GM18519 (cell line): ENCODE measurements at regions not wholly inside any gene's neighbourhood (a gene's known extent, or its start where the extent isn't known, plus 50 kb on each side); places are given as distances from the start of the nearest gene placed in this dataset.

Source experiments
- ATAC-seq: cut with Tn5 transposase; IDR thresholded peaks from one replicate; pipeline ENCODE4 v1.9.1; 2021; ENCODE audit warnings: mild to moderate bottlenecking, moderate library complexity; ENCODE audit not compliant: unreplicated experiment, low FRiP score

DNA sequence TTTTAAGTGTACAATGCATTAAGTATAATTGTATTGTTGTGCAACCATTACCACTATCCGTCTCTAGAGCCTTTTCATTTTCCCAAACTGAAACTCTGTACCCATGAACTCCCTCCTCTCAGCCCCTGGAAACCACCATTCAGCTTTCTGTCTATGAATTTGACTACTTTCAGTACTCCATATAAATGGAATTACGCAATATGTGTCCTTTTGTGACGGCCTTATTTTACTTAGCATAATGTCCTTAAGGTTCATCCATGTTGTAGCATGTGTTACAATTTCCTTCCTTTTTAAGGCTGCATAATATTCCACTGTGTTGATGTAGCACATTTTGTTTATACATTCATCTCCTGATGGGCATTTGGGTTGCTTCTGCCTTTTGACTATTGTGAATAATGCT lies 143.6 kb upstream of the KCNG1 start:
- no peak for ATAC-seq

DNA sequence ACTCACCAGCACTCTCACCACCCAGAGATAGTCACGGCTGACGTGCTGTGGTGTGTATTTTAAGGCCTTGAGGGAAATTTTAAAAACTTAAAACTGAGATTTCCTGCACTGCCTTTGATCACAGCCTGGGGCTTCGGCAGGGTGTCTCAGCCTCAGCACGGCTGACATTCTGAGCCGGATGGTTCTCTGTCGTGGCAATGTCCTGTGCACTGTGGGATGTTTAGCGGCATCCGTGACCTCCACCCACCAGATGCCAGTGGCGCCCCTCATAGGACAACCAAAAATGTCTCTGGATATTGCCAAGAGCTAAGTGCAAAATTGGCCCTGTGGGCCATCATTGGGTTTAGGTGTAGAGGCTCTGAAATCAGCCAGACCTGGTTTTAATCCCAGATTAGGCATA lies 142.2 kb upstream of the KCNG1 start:
- no peak for ATAC-seq

DNA sequence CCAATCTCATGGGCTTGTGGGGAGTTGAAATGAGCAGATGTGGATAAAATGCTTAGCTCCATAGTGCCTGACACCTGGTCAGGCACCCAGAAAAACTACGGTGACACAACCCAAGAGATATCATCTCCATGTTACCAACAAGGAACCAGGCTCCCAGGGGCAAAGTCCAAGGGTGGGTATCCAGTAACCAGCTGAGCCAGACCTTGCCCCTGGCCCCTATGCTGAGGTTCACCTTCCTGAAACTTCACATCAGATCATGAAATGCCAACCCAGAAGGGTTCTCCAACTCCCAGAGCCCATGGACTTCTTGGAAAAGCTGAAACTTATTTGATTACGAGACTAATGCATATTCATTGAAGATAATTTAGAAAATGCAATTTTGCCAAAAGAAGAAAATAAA lies 141.8 kb upstream of the KCNG1 start:
- ATAC-seq, result no peak

DNA sequence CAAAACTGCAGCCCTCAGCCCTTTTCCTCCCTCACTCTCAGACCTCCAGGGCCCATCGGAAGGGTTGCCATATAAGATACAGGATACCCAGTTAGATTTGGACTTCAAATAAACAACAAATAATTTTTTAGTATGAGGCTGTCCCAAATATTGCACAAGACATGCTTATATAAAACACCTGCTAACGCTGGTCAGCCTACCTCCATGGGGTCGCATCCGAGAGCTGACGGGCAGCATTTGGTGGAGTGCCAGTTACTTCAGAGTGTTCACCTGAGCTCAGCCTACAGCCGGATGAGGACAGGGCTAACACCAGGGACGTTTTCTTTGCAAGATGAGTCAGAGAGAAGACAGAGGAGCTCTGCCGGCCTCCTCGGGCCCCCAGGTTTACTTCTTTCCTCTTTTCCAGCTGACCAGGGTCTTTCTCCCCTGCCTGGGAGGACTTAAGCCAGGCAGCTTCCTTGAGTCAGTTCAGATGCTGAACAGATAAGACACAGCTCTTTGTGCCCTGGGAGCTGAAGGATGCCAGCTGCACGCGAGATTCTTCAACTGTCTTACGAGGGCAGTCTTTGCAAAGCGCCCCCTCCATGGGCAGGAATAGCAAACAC lies 141.2 kb upstream of the KCNG1 start:
- no peak for ATAC-seq

DNA sequence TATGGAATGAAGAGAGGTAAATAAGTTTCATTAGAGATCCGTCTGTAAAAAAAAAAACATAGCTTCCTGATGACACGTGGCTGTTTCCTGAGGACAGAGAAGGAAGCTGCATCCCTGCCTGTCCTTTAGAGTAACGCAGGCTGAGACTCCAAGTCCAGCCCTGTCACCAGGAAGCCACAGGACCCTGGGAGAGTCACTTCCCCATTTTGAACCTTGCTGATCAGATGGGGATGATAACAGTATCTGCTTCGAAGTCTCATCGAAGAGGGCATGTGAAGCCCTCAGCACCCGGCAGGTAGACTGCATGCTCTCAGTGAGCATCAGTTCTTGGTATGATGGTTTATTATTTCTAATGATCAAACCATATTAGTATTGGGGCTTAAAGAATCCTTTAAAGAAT lies 139.1 kb upstream of the KCNG1 start:
- ATAC-seq, result no peak

DNA sequence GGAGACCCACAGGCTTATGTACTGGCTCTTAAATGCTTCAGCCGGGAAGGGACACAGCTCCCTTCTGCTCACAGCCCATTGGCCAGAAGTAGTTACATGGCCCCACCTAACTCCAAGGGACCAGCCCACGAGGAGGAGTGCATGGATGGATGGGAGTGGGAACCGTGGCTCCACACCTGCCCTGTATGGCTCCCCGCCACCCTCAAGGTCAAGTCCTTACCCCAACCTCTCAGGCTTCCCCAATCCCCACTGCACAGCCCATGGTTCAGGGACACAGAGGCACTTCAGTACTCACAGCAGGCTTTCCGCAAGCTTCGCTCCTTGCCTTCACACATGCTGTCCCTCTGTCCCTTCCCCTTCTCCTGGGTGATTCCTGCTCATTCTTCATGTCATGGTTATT lies 137.9 kb upstream of the KCNG1 start:
- no peak for ATAC-seq

DNA sequence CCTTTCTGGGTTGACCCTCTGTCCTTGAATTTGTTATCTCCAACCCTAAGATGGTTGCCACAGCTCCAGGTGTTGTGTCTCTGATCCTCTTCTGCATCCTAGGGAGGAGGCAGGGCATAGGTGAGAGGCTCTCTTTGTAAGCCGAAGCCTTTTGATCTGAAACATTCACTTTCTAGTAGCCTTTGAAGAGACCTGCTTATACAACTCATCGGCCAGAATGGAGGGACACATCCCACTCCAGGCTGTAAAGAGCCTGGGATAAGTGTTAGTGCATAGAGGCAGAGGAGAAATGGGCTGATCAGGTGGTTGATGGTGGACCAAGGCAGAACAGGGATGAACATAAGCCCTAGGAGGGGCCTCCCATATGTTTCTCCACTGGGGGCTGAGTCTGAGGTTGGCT lies 137.1 kb upstream of the KCNG1 start:
- no peak for ATAC-seq

DNA sequence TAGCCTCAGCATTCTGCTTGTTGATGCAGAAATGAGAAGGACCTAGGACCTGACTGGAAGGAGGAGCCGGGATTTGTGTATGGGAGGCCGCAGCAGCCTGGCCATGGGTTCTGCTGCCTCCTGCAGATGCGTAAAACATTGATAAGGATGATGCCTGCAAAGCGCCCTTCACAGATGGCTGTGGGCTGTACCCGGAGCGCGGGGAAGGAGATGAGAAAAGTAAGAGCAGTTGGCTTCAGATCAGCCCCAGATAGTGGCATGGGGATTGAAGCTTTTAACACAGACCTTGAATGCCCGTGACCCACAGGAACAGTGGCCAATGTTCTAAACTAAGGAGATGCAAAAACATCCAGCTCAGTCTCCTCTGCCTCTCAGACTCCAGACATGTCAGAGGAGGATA lies 136.4 kb upstream of the KCNG1 start:
- ATAC-seq, result no peak

DNA sequence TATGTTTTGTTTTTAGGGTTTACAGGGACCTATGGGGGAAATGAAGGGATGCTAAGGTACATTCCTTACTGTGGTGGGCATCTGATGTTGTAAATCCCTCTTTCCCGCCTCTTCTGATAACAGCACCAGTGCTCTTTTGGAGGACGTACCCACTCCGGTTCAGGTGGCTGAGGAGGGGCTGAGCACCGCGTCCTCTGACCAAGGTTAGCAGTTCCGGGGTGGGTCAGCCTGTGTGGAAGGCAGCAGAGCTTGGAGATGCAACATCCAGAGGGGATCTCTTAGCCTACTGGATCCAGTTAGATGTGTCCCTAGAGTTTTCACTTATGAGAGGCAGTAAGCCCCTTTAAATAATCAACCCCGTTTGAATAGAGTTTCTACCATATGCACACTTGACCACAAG lies 135.3 kb upstream of the KCNG1 start:
- no peak for ATAC-seq

DNA sequence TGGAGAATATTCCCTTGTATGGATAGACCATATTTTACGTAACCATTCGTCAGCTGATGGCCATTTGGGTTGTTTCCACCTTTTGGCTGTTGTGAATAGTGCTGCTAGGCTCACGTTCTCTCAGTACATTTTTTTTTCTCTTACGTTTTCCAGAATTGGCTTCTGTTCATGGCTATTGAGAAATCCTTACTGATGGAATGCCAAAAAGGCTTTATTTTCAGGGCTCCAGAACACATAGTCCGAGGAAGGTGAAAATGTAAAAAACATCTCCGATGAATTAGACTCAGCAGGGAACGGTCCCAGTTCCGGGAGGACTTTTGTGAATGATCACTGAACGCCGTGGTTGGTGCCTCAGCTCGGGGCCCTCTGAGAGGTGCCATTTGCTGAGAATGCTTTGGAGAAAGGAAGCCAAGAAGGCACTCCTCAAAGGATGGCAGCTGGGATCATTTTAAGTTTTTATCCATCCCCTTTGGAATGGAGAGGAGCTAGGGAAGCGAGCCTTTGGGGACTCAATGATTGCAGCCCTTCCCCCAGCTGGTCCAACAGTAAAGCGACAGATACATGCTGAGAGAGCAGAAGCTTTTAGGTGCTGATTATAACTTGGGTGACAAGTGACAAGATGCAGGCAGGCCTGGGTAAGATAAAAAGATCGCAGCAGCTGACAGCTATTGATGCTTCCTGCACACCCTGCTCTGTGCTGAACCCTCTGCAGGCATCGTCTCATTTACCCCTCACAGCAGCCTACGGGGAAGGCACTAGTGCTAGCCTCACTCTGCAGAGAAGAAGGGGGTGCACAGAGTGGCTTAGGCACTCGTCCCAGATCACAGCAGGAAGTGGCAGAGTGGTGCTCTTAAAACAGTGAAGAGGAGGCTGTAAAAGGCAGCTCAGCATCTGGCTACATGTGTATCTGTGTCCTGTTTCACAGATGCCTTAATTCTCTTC lies 133.4 kb upstream of the KCNG1 start:
- ATAC-seq, result no peak

DNA sequence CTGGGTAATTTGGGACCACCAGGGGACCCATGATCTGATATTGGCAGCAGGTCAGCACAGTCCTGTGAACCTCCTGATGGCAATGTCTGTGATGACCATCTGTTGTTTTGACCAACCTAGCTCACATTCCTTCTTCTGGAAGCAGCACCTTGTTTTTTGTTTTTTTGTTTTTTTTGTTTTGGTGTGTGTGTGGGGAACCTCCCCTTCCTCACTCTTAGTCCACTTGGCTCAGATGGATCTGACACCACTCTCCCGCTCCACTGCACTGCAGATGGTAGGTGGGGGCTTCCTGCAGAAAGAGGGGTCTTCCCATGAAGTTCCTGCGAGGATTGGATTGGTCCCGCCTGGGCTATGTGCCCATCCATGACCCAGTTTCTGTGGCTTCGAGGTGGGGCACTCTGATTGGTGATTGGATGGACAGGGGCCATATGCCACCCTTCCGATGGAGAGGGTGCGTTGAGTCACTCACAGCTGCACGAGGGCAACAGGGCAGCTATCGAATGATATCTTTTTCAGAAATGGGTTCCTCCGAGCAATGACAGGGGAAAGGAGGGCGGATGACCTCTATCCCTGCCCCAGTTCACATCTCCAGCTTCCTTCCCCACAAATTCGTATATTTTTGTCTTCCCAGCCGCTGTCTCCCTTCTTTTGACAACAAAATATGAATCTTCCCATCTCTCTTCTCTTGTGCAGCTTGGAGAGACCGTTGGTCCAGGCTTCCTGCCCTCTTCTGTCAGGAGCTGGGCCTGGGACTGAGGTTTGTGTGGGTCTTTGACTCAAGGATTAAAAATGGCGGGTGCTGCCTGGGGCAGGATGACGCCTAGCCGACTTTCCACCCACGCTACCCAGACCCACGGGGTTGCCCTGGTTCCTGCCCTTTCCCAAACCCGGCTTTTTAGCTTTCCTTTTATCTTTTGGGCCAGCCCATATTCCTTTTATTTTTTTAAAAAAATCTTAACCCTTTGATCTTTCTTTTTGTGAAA lies 132.1 kb upstream of the KCNG1 start:
- ATAC-seq, result no peak

DNA sequence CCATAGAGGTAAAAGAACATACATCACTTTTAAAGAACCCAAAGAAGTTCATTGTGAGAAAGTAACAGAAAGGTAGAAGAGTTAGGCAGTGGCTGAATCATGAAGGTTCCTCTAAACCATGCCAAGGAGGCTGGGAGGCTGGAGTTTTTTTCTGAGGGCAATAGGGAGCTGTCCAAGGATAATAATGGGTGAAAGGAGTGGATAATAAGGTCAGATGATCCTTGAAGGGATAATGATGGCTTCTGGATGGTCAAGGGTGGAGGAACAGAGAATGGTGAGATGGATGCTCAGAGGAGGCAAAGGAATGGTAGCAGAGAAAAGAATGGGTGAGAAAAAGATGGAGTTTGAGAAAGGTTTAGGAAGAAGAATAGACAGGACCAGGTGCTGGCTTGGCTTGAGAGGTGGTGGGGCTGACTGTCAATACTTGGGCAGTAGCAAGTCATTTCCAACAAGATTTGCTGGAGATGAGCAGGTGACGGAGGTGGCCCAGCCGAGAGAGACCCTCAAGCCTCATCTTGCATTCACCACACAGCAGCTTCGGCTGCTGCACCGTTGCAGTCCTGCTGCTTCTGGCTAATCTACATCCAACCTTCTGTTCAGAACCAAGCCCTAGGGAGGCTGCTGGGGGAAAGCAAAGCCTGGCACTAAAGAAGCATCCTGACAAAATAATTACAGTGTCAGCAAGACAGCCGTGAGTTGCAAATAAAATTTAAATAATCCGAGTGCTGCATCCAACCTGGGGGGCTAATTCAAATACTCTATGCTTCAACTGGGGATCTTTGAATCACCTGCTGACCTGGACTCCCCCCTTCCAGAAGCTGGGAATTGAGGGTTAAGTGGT lies 131.2 kb upstream of the KCNG1 start:
- no peak for ATAC-seq

DNA sequence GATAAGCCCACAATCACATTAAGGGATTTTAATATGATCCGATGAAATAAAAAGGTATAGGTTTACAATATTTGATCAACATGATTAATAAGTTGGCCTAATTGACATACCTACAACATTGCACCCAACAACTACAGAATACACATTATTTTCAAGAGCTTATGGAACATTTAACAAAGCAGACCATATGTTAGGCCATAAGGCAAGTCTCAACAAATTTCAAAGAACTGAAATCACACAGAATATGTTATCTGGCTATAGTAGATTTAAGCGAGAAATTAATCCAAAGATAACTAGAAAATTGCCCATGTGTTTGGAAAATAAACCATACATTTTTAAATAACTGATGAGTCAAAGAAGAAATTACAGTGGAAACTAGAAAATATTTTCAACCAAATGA lies 126.0 kb upstream of the KCNG1 start:
- ATAC-seq, result no peak

DNA sequence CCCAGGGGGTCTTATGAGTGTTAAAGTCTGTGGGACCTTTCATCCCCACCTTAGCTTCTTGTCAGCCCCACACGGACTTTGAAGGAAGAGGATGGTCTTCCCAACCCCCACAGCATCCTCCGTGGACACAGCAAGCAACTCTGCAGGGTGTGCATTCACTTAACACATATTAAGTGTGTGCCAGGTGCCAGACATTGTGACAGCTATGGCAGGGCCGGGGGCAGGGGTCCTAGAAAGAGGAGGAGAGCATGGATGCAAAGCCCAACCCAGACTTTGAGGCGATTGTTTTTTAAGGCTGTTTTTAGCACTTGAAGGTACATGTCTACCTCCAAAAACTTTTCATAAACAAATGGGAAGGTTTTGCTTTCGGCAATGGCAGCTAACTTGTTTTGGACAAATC lies 121.6 kb upstream of the KCNG1 start:
- no peak for ATAC-seq

DNA sequence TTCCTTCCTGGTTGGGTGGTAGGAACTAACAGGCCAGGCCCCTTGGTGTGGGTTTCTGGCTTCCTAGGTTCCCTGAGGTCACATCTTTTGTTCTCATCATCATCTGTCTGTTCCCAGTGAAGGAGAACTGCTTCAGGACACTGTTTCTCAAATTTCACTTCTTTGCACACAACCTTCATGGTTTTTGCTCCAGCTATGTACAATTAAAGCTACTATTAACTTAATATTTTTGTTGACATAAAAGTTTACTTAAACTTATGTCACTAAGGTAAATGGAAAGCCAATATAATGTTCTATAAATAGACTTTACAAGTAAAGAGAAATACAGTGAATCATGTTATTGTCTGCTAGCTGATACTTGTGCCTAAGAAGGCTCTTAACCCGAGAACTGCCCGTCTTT lies 120.7 kb upstream of the KCNG1 start:
- ATAC-seq, result no peak

DNA sequence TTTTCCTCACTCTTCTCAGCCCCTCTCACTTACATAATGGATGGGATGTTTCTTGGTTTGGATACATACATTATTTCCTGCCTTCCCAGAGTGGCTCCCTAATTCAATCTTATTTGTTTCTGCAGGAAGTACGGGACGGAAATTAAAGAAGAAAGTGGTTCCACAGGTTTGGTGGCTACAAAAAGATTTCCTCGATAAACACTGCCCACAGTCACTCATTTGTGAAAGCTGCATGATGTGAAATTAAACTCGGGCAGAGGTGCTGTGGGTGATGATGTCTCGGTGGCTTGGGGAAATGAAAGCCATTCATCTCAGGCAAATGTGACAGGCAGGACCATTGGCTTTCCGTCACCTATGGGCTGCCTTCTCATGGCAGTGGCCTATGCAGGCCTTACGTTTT lies 119.5 kb upstream of the KCNG1 start:
- no peak for ATAC-seq

DNA sequence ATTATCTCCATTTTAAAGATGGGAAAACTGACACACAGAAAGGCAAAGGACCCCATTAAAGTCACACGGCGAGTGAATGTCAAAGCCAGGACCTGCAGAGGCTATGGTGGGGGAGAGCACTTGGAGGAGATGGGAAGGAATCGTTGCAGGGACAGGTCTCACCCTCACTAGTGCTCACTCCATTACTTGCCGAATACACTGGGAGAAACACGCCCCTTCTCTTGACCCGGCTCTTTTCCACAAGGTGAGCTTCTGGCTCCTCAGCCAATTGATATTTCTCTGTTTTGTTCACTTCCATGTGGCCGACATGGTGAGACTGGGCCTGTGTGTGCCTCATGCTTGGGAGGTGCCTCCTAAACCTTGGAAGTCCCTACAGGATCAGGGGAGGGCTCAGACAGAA lies 117.8 kb upstream of the KCNG1 start:
- ATAC-seq, result no peak

DNA sequence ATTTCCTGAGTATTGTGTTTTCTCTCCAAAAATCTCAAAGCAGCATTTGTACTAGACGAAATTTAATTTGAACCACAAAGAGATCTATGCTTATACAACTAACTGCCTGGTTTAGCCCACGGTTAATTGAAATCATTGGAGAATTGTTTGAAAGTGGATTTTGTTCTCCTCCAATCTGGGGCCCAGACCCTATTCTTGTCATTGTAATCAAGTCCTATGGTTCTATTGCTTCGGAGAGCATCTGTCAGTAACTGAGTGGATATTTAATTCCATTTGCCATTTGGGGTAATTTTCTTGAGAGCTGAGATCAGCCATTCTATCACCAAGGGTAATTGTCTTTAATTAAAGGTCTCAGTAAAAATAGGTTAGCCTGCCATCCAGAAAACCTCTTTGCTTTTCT lies 117.0 kb upstream of the KCNG1 start:
- ATAC-seq, result no peak

DNA sequence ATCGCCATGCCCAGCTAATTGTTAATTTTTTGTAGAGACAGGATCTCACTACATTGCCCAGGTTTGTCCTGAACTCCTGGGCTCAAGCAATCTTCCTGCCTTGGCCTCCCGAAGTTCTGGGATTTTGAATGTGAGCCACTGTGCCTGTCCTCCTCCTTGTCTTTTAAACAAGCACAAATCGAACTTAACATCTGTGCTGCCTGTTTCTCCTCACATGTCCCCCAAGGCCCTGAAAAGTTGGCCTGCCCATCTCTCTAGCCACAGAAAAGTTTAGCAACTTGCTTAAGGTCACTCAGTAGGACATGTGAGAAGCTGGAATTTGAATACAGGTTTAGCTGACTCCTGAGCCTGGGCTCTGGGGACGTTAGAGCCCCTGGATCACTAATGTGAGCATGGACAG lies 115.7 kb upstream of the KCNG1 start:
- ATAC-seq, result no peak

DNA sequence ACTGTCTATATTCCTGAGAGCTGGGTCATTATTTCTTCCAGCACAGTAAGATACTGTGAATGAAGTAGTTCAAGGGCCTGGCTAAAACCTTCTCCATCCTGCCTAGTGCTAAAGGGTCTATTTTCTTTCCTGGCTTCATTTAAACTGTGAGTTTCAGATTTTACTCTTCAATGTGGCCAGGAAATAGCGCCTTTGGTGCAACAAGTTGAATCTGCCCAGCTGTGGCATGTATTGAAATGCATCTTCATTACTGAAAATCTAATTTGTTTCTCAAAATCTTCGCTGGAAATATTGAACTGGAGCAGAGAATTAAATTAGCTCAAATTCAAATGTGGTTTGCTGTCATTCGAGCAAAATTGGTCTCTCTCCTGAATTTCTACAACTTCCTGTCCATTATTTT lies 114.6 kb upstream of the KCNG1 start:
- no peak for ATAC-seq
